OCI-LY1 (cell line): ENCODE measurements at regions not wholly inside any gene's neighbourhood (a gene's known extent, or its start where the extent isn't known, plus 50 kb on each side); places are given as distances from the start of the nearest gene placed in this dataset.
A peak's percentile ranks its signal among the peaks of the same experiment; 100 is the strongest.

Experiments used
- H2AFZ ChIP-seq: fragments of 200-600 bp; sonication (generic), shearing (Covaris generic); 2 replicates; pipeline ENCODE4 v1.6.0; 2014; ENCODE audit warnings: antibody characterized with exemption, mild to moderate bottlenecking, low read length
- H3F3A ChIP-seq: fragments of 200-600 bp; sonication (generic), shearing (Covaris generic); 2 replicates; pipeline ENCODE4 v1.6.0; 2014; ENCODE audit warnings: mild to moderate bottlenecking, antibody characterized with exemption, low read length, moderate library complexity; ENCODE audit not compliant: insufficient read depth
- H3K27ac ChIP-seq: fragments of 200-600 bp; sonication (generic); 2 replicates; pipeline ENCODE4 v1.5.1; 2014; ENCODE audit warnings: low read length, mixed run types, mild to moderate bottlenecking, low read depth; ENCODE audit not compliant: poor library complexity, severe bottlenecking
- H3K27me3 ChIP-seq: fragments of 200-600 bp; sonication (generic); 2 replicates; pipeline ENCODE4 v1.6.0; 2014; ENCODE audit warnings: antibody characterized with exemption, mild to moderate bottlenecking, low read length, moderate library complexity; ENCODE audit not compliant: insufficient read depth
- H3K36me3 ChIP-seq: fragments of 200-600 bp; sonication (generic); 2 replicates; pipeline ENCODE4 v1.6.1; 2014; ENCODE audit warnings: mild to moderate bottlenecking, antibody characterized with exemption, low read length, moderate library complexity, mixed read lengths; ENCODE audit not compliant: insufficient read depth
- H3K4me1 ChIP-seq: fragments of 200-600 bp; sonication (generic); 2 replicates; pipeline ENCODE4 v1.5.1; 2014; ENCODE audit warnings: mild to moderate bottlenecking, low read length, moderate library complexity; ENCODE audit not compliant: insufficient read depth, severe bottlenecking
- H3K4me2 ChIP-seq: fragments of 200-600 bp; sonication (generic), shearing (Covaris generic); 2 replicates; pipeline ENCODE4 v1.6.1; 2014; ENCODE audit warnings: low read length
- H3K4me3 ChIP-seq: fragments of 200-600 bp; sonication (generic); 2 replicates; pipeline ENCODE4 v1.5.1; 2014; ENCODE audit warnings: low read length, low read depth, mild to moderate bottlenecking, mixed read lengths; ENCODE audit not compliant: poor library complexity, severe bottlenecking
- H3K79me2 ChIP-seq: fragments of 200-600 bp; shearing (Covaris generic); 2 replicates; pipeline ENCODE4 v1.6.1; 2016; ENCODE audit warnings: mixed run types, low read length, mixed read lengths; ENCODE audit not compliant: insufficient read depth
- H3K9ac ChIP-seq: fragments of 200-600 bp; sonication (generic), shearing (Covaris generic); 2 replicates; pipeline ENCODE4 v1.6.1; 2014; ENCODE audit warnings: mild to moderate bottlenecking, low read length, mixed read lengths
- H3K9me2 ChIP-seq: fragments of 200-600 bp; sonication (generic), shearing (Covaris generic); 2 replicates; pipeline ENCODE4 v1.6.1; 2014; ENCODE audit warnings: low read depth, mild to moderate bottlenecking, low read length, mixed read lengths
- H3K9me3 ChIP-seq: fragments of 200-600 bp; shearing (Covaris generic); 2 replicates; pipeline ENCODE4 v1.6.1; 2014; ENCODE audit warnings: low read length, mixed read lengths
- H4K20me1 ChIP-seq: fragments of 200-600 bp; sonication (generic), shearing (Covaris generic); 2 replicates; pipeline ENCODE4 v1.6.0; 2016; ENCODE audit warnings: mild to moderate bottlenecking, low read length; ENCODE audit not compliant: insufficient read depth
- EZH2 ChIP-seq: fragments of 200-600 bp; sonication (generic), shearing (Covaris generic); IDR thresholded peaks from 2 replicates; pipeline ENCODE4 v1.8.0; 2017; ENCODE audit warnings: borderline replicate concordance, mixed run types, mild to moderate bottlenecking, antibody characterized with exemption, low read length, moderate library complexity, mixed read lengths
- TF ChIP-seq, protein P1 (sequence below): fragments of 200-600 bp; sonication (generic), shearing (Covaris generic); IDR thresholded peaks from 2 replicates; pipeline ENCODE4 v1.5.1; 2017; ENCODE audit warnings: mild to moderate bottlenecking, antibody characterized with exemption, low read length, moderate library complexity, mixed read lengths

GRCh38 chr3:104715972-104716371 lies 650.7 kb upstream of the ALCAM start:
- TF ChIP-seq, protein P1, sequence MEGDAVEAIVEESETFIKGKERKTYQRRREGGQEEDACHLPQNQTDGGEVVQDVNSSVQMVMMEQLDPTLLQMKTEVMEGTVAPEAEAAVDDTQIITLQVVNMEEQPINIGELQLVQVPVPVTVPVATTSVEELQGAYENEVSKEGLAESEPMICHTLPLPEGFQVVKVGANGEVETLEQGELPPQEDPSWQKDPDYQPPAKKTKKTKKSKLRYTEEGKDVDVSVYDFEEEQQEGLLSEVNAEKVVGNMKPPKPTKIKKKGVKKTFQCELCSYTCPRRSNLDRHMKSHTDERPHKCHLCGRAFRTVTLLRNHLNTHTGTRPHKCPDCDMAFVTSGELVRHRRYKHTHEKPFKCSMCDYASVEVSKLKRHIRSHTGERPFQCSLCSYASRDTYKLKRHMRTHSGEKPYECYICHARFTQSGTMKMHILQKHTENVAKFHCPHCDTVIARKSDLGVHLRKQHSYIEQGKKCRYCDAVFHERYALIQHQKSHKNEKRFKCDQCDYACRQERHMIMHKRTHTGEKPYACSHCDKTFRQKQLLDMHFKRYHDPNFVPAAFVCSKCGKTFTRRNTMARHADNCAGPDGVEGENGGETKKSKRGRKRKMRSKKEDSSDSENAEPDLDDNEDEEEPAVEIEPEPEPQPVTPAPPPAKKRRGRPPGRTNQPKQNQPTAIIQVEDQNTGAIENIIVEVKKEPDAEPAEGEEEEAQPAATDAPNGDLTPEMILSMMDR, result no peak
- no peak for TF ChIP-seq EZH2
- no peaks in the 10 kb centered on the region for H3K9me3 ChIP-seq
- H2AFZ ChIP-seq, result no peak overlapping the region
- H3K9ac ChIP-seq, result no peak overlapping the region
- no peaks in the 10 kb centered on the region for H3K27me3 ChIP-seq
- no peak overlapping the region for H3K27ac ChIP-seq
- no peaks in the 10 kb centered on the region for H3F3A ChIP-seq
- H3K36me3 ChIP-seq, result no peaks in the 10 kb centered on the region
- H3K79me2 ChIP-seq, result no peaks in the 10 kb centered on the region
- H3K4me2 ChIP-seq, result no peak overlapping the region
- H3K4me3 ChIP-seq, result no peak overlapping the region
- H3K4me1 ChIP-seq, result peaks cover 15% of the 10 kb centered on the region
- H3K9me2 ChIP-seq, result no peaks in the 10 kb centered on the region
- H4K20me1 ChIP-seq, result no peaks in the 10 kb centered on the region

GRCh38 chr3:104717828-104718196 lies 648.9 kb upstream of the ALCAM start:
- H3K36me3 ChIP-seq, result no peaks in the 10 kb centered on the region
- H3K9me3 ChIP-seq, result no peaks in the 10 kb centered on the region
- H3K9ac ChIP-seq, result peak overlapping the region; percentile 30; the same call in 1 of the 2 replicates
- H3F3A ChIP-seq, result no peaks in the 10 kb centered on the region
- H2AFZ ChIP-seq, result 0 out of 2 replicates have a peak overlapping the region, but pooled peaks have one; percentile 31
- H4K20me1 ChIP-seq, result no peaks in the 10 kb centered on the region
- H3K27ac ChIP-seq, result peak overlapping the region; percentile 87
- TF ChIP-seq EZH2, result no peak
- TF ChIP-seq, protein P1, result no peak
- H3K79me2 ChIP-seq, result no peaks in the 10 kb centered on the region
- H3K9me2 ChIP-seq, result no peaks in the 10 kb centered on the region
- no peaks in the 10 kb centered on the region for H3K27me3 ChIP-seq
- H3K4me1 ChIP-seq, result peaks cover 15% of the 10 kb centered on the region
- H3K4me3 ChIP-seq, result peak overlapping the region; percentile 20
- H3K4me2 ChIP-seq, result peak overlapping the region; percentile 43

DNA sequence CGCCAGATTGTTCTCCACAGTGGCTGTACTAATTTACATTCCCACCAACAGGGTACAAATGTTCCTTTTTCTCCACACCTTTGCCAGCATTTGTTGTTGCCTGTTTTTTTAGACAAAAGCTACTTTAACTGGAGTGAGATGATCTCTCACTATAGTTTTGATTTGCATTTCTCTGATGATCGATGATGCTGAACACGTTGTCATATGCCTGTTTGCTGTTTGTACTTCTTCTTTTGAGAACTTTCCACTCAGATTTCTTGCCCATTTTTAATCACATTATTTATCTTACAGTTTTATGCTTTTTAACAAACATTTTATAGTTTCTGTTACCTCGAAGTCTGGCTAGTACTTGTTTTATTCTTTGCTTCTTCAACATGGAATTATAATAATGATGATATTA lies 643.7 kb upstream of the ALCAM start:
- H3K9me2 ChIP-seq, result no peaks in the 10 kb centered on the region
- no peak for TF ChIP-seq EZH2
- TF ChIP-seq, protein P1, result no peak
- H2AFZ ChIP-seq, result no peak overlapping the region

More for the DNA sequence above, 643.7 kb upstream of the ALCAM start:
- Histone ChIP-seq H3K9ac (no peak overlapping the region), H3K79me2 (no peaks in the 10 kb centered on the region), H3K4me1 (no peaks in the 10 kb centered on the region), H3K4me3 (no peak overlapping the region), H3K36me3 (no peaks in the 10 kb centered on the region), H3F3A (no peaks in the 10 kb centered on the region), H3K9me3 (no peaks in the 10 kb centered on the region), H3K27ac (no peak overlapping the region), H4K20me1 (no peaks in the 10 kb centered on the region), H3K27me3 (no peaks in the 10 kb centered on the region), H3K4me2 (no peak overlapping the region)
